ENCODE measurements at regions not wholly inside any gene's neighbourhood (a gene's known extent, or its start where the extent isn't known, plus 50 kb on each side); places are given as distances from the start of the nearest gene placed in this dataset.

- no peak for TF ChIP-seq CTCF (IDR thresholded peaks at IDR 0.05)
- TF ChIP-seq POLR2A (IDR thresholded peaks at IDR 0.05): no peak
These were observed 256.5 kb upstream of the MVB12B start for GRCh38 chr9:126070058-126070655.

Data from right lobe of liver (tissue), 4 donors.